GM18507 (cell line): ENCODE measurements at regions not wholly inside any gene's neighbourhood (a gene's known extent, or its start where the extent isn't known, plus 50 kb on each side); places are given as distances from the start of the nearest gene placed in this dataset.

ENCODE experiments used
- DNase-seq: peaks from one replicate; pipeline ENCODE4 v3.0.0; 2011; ENCODE audit warnings: low read depth; ENCODE audit not compliant: insufficient read length; ENCODE audit errors: extremely low spot score
- FAIRE-seq: peaks from 2 replicates; lab custom pipeline; 2011; peaks lifted over from hg19 to GRCh38; lab: Jason Lieb, UNC

DNA sequence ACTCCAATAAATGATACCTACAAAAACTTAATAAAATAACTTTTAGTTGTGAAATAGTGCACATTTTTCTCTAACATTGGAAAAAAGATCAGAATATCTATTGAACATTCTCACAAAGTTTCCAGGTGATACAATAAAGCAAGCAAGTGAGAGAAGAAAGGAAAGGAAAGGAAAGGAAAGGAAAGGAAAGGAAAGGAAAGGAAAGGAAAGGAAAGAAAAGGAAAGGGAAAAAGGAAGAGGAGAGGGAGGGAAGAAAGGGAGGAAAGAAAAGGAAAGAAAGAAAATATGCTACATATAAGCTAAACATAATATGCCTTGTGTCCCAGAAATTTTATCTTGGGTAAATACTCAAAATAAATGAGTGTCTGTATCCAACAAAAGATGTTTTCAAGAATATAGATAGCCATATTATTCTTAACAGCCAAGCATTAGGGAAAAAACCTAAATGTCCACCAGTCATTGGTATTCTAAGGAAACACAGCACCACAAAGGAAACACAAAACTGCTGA lies 510.2 kb upstream of the ZWINT start:
- no peak for FAIRE-seq
- DNase-seq = no peak

DNA sequence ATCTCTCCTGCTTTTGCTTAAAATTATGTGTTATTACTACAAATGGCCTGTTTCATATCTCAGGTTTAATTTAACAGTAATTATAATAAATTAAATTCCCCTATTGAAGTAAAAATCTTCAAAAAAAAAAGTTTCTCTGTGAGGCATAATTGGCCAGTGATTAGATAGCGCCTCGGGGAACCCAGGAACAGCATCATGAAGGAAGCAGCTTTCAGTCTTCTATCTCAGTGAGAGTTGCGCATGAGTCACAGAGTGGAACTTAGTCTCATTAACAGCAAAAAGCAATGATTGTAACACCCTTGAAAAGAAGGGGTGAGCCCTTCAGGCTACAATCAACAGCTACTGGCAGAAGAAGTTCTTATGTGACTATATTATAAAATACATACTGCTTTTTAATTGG lies 506.2 kb upstream of the ZWINT start:
- no peak for DNase-seq
- FAIRE-seq = no peak

DNA sequence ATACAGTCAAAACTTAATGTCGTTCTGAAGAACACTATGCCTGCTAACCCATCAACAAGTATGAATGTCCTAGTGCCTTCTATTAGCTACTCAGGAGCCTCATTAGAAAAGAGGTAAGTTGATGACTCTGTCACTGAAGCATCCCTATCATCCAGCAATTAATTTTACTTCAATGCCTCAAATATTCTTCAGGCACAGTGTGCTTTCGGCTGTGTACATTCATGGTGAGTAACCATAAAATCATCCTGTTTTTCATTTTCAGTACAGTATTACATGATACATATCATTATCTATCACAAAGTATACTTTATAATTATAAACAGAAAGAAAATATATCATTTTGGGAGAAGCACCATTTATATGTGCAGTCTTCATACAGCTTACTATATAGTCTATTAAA lies 495.5 kb upstream of the ZWINT start:
- FAIRE-seq (no peak), DNase-seq (no peak)

DNA sequence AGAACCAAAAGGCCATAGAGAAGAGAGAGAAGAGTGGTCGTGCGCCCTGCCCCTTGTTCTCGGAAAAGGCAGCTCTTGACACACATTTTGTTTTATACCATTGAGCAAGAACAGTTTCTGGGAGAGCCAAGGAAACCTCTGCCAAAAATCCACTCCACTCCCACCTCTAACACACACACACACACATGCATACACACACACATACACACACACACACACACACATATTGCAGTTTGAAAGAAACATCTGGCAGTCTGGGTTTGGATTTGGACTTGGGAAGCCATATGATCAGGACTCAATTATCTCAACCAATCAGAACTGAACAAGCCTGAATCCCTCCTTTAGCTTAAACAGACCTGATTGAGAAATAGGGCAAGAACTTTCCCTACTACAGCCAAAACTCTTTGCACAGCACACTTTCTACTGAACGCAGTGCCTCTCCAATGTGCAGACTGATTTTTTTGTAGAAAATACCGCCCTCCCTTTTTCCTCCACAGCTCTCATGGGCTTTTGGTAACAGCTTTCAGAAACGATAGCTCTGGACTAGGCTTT lies 484.0 kb upstream of the ZWINT start:
- FAIRE-seq (no peak), DNase-seq (no peak)

DNA sequence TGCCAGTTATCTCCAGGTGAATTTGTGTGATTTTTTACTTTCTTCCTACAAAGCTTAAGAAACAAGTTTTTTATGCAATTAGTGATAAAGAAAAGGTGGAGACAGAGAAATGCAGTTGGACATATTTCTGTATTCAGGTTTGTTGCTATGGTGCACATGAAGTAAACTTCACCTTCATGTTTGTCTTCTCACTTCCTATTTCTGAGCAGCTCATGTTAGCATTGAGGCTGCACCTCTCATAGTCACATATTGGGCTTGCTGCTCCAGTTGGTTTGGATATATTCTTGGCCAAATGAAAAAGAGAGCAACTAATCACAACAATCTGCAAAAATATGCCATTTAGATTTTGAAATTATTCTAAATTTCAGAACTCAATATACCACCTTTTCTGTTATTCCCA lies 475.6 kb upstream of the ZWINT start:
- DNase-seq (no peak), FAIRE-seq (no peak)

DNA sequence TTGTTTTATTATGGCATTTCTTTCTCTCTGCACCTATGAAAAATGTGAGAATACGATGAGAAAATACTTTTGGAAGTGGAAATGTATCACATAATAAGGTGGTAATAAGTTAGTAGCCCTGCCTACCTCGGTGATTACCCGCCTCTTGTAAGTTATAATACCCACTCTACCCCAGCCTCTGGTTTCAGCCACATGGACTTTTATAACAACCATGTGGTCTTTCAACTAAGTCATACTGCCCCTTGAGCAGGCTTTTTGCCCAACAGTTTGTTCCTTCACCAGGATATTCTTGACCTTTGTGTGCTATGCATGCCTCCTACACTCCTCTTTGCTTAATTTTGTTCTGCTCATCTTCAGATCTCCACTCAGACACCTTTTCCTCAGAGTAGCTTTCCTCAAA lies 470.6 kb upstream of the ZWINT start:
- FAIRE-seq (no peak), DNase-seq (no peak)

DNA sequence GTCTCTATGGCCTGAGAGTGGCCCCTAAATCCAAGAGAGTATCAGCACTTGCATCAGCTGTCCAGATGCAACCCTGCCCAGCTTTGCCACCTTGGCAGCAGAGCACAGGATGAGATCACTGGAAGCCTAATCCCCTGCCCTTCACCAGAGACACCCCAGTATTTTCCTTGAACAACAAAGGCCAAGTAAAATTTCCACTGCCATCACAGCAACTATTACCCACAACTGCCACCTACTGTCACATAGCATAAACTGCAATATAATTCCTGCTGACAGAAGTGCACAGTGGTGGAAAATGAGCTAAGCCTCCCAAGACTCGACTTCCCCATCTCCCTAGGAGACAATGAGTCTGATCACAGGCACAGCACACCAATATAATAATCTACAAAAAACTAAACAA lies 462.8 kb upstream of the ZWINT start:
- peak; percentile 39 for FAIRE-seq

DNA sequence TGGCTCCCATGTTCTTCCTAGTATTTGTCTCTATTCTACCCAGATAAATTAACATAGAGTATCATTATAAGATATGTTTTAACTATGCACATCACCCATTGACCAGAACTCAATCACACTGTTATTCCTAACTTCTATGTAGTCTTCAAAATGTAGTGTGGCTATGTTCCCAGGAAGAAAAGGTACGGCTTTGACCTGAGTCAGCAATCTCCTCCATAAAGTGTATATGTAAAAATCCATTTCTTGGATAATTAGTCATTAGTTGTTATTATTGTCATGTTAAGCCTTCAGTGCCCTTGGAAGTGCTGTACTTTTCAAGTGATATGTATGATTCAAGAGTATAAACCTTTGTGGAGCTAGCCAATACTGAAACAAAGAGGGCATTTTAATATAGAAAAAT lies 444.0 kb upstream of the ZWINT start:
- FAIRE-seq (no peak), DNase-seq (no peak)

More for the DNA sequence above, 462.8 kb upstream of the ZWINT start:
- peak; percentile 0 for DNase-seq

DNA sequence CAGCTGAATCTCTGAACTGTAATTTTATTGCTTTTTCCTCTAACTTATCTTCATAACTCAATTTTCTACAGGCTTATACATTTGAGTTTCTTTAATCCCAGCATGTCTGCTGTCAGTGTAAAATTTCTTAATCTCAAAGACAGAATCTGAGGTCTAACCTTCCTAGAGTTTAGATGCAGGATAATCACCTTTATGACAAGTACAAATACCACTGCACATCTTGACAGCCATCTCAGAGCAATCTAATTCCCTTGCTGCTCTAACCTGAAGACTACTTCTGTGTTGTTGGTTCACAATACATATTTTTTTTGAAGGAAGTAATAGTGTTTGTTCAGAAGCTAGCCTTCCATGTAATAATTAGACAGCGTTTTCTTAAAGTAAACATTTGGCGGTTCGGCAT lies 424.2 kb upstream of the ZWINT start:
- DNase-seq = no peak
- FAIRE-seq = no peak

DNA sequence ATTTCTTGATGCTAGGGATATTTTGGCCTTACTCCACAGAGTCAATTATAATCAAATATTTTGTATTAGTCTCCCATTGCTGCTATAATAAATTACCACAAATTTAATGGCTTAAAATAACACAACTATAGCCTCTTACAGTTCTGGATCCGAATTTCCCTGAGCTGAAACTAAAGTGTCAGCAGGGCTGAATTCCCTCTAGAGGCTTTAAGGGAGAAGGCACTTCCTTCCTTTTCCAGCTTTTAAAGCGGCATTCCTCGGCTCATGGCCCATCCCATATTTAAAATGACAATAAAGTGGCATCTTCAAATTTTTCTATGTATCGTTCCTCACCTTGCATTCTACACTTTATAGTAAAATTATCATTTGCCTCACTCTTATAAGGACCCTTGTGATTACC lies 421.4 kb upstream of the ZWINT start:
- no peak for DNase-seq
- no peak for FAIRE-seq

DNA sequence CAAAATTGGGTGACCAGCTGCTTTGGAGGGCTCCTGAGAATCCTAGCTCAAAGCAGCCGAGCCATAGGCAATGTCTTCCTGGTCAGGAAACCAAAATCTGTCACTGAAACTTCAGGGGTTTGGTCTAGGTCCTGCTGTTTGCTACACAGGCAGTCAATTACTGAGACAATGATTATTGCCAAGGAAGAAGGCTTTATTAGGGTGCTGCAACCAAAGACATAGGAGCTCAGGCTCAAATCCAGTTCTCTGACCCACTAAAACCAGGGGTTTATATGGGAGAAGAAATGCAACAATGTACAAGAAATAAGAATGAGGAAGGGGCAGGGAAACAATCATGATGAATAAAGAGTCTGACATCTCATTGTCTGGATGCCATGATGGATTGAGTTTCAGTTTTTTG lies 410.3 kb upstream of the ZWINT start:
- no peak for DNase-seq
- FAIRE-seq = no peak

DNA sequence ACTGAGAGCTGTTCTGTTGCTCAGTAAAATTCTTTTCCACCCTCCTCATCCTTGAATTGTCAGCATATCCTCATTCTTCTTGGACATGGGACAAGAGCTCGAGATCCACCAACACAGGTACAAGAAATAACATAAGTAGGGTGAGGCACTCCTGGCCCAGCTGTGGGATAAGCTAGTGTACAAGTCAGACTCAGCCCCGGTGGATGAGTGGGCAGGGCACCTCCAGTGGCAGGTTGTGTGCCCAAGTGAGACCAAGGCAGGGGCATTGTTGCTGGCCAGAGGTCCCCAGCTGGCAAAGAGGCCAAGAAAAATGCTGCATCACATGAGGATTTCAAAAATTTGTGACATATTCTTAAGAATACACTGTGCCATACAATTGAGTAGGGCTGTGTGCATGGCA lies 402.0 kb upstream of the ZWINT start:
- no peak for FAIRE-seq
- DNase-seq = no peak

DNA sequence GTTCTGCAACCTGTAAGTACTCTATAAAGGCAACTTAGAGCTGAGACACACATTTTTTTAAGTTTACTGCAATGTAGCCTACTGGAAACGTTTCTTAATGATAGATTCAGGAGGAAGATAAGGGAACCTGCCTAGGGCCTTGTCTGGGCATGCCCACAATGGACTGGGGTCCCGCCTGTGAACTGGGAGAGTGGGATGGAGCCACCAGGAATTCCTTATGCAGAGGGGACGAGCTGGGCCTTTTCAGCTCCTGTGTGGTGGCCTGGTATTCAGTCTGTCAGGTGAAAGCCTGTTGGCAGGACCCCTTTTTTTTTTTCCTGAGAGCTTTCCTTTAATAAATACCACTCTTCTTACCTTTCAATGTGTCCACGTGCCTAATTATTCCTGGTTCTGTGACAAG lies 384.4 kb upstream of the ZWINT start:
- DNase-seq (no peak), FAIRE-seq (no peak)

DNA sequence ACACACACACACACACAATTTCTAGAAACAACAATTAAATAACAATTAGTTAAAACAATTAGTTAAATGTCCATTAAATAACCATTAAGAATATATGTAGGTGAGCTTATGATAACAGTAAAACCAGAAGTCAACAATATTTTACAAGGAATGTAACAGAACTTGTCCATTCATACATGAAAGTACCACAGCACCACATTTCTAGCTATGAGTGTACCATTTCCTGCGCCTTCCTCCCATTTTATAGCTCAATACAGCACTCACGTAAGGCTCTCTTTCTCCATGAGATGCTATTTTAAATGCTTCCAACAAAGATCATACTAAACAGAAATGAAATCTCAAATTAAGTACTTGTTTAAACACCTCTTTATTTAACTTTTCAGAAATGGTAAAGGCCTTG lies 367.3 kb upstream of the ZWINT start:
- DNase-seq = no peak
- no peak for FAIRE-seq

DNA sequence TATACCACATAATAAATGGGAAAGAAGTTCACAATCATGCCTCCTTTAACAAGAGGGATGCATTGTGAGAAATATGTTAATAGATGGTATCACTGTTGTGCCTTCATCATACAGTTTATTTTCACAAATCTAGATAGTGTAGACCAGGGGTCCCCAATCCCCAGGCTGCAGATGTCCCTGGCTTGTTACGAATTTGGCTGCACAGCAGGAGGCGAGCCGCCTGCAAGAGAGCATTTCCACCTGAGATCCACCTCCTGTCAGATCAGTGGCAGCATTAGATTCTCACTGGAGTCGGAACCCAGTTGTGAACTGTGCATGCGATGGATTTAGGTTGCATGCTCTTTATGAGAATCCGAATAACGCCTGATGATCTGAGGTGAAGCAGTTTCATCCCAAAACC lies 361.9 kb upstream of the ZWINT start:
- FAIRE-seq (no peak), DNase-seq (no peak)

DNA sequence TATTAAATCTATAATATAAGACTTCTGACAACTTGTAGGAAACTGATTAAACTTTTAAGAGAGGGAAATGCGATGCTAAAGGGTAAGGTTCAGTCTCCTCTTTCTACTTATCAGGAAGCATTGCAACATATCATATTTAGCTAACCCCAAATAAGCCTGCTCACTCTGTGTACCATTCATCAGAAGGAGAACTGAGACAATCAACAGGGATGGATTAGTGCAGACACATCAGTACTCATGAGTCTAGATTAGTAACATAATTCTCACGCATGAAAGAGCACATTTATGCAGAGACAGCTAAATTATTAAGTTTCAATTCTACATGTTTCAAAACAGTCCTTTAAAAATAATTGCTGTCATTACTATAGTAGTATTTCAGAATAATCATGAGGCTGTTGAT lies 354.2 kb upstream of the ZWINT start:
- no peak for FAIRE-seq
- DNase-seq = no peak

DNA sequence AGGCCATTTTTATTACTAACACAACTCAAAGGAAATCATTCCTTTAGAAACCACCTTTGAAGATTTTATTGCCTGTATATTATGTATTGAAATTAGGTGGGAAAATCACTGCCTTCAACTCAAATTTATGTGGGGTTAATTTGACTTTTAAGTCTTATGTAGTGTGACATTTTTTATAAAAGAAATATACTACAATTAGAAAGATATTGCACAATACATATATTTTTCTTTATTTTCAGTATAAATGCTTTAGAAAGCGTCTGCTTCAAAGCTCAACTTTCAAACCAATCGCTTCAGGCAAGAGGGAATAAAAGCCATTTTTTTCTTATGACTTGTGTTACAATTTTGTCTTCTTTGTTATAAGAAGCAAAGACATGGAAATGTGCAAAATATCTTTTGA lies 337.4 kb upstream of the ZWINT start:
- DNase-seq (no peak), FAIRE-seq (no peak)

DNA sequence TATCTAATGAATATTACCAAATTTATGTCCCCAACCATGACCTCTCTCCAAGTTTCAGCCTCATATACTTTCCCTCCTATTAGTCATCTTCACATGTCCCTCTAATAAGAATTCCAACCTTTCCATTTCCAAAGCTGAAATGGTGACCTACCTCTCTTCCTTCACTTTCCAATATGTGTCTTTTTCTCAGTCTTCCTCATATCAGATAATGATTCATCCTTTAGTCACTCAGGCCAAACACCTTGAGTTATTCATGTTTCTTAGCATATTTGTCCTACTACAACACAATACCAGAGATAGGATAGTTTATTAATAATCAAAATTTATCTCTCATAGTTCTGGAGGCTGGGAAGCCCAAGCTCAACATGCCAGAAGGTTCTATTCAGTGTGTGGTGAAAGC lies 318.5 kb upstream of the ZWINT start:
- FAIRE-seq = no peak
- no peak for DNase-seq

DNA sequence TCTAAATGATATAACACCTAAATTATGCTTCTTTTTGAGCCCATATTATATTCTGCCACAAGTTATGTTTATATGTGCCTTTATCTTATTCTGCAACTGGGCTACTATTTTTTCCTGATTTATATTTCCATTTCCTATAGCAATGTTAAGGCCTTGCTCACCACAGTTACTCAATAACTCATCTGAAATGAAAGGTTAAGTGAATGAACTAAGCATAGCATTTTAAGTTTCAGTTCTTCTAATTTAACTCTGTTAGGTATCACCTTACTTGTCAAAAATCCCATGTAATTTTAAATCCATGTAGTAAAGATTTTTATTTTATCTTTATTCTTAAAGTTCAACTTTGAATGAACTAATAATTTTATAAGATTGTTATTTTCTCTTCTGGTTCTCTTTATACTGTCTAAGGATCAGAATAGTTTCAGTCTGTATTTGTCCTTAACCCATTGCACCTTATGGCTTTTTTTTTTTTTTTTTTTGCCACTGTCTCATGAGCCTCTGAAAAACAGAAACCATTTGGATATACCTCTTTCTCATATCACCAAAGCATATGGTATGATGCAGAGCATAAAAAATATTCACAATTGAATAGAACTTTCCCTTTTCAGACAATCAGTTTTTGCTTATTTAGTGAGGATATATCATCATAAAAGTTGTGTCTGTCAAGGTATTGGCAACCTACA lies 301.8 kb upstream of the ZWINT start:
- FAIRE-seq = peak; percentile 79
- no peak for DNase-seq

DNA sequence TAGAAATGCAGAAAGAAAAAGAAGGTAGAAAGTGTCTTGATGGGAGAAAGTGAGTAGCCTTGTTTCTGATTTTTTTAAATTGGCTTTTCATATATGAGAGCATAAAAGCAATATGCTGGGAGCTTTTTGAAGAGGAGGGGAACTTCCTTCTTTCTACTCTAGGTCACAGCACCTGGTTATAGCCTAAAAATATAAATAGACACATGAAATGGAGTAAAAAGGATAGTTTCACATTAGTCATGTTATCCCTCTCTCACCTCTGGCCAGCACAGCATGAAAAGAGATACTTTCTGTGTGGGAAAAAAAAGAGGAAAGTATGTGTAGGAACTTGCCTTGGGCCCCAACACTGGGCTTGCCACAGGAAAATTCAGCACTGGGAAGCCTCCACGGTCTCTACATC lies 292.2 kb upstream of the ZWINT start:
- FAIRE-seq = no peak
- no peak for DNase-seq

DNA sequence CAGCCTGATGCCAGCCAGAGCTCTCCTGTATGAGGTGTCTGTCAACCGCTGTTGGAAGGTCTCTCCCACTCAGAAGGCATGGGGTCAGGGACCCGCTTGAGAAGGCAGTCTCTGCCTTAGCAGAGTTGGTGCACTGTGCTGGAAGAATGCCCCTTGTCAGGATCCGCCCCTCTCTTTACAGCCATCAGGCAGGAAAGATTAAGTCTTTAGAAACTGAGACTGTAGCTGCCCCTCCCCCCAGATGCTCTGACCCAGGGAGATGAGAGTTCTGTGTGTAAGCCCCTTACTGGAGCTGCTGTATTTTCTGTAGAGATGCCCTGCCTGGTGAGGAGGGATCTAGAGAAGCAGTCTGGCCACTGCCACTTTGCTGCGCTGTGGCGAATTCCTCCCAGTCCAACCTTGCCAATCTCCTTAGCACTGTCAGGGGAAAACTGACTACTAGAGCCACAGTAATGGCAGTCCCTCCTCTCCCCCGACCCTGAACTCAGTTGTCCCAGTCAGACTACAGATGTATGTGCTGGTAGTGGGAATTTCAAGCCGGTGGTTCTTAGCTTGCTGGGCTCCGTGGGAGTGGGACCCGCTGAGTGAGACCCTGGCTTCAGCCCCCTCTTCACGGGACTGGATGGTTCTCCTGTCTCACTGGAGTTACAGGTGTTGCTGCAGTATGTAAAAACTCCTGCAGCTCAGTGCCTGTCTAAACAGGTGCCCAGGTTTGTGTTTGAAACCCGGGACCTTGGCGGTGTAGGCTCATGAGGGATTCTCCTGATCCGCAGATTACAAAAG lies 285.5 kb upstream of the ZWINT start:
- no peak for FAIRE-seq
- no peak for DNase-seq
